ENCODE measurements at regions not wholly inside any gene's neighbourhood (a gene's known extent, or its start where the extent isn't known, plus 50 kb on each side); places are given as distances from the start of the nearest gene placed in this dataset.

GRCh38 chr3:74137790-74138189 lies 476.7 kb downstream of the CNTN3 start (continued):
- TF ChIP-seq, protein P1, sequence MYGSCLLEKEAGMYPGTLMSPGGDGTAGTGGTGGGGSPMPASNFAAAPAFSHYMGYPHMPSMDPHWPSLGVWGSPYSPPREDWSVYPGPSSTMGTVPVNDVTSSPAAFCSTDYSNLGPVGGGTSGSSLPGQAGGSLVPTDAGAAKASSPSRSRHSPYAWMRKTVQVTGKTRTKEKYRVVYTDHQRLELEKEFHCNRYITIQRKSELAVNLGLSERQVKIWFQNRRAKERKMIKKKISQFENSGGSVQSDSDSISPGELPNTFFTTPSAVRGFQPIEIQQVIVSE (CRISPR knock-in tag; IDR thresholded peaks at IDR 0.05; ENCODE audit: borderline replicate concordance): no peak
- TF ChIP-seq SMAD3 (CRISPR knock-in tag; IDR thresholded peaks at IDR 0.05; ENCODE audit: borderline replicate concordance) (no peak), NFE2L1 (CRISPR knock-in tag; IDR thresholded peaks at IDR 0.05) (no peak), AFF4 (CRISPR knock-in tag; IDR thresholded peaks at IDR 0.05; ENCODE audit: borderline replicate concordance) (no peak), E2F5 (CRISPR knock-in tag; IDR thresholded peaks at IDR 0.05) (no peak), FOXJ3 (CRISPR knock-in tag; IDR thresholded peaks at IDR 0.05; ENCODE audit: borderline replicate concordance) (no peak), PRRX2 (CRISPR knock-in tag; IDR thresholded peaks at IDR 0.05) (no peak), RORB (CRISPR knock-in tag; IDR thresholded peaks at IDR 0.05) (no peak)
- TF ChIP-seq, protein P2, sequence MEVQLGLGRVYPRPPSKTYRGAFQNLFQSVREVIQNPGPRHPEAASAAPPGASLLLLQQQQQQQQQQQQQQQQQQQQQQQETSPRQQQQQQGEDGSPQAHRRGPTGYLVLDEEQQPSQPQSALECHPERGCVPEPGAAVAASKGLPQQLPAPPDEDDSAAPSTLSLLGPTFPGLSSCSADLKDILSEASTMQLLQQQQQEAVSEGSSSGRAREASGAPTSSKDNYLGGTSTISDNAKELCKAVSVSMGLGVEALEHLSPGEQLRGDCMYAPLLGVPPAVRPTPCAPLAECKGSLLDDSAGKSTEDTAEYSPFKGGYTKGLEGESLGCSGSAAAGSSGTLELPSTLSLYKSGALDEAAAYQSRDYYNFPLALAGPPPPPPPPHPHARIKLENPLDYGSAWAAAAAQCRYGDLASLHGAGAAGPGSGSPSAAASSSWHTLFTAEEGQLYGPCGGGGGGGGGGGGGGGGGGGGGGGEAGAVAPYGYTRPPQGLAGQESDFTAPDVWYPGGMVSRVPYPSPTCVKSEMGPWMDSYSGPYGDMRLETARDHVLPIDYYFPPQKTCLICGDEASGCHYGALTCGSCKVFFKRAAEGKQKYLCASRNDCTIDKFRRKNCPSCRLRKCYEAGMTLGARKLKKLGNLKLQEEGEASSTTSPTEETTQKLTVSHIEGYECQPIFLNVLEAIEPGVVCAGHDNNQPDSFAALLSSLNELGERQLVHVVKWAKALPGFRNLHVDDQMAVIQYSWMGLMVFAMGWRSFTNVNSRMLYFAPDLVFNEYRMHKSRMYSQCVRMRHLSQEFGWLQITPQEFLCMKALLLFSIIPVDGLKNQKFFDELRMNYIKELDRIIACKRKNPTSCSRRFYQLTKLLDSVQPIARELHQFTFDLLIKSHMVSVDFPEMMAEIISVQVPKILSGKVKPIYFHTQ (CRISPR knock-in tag; IDR thresholded peaks at IDR 0.05): no peak

DNA sequence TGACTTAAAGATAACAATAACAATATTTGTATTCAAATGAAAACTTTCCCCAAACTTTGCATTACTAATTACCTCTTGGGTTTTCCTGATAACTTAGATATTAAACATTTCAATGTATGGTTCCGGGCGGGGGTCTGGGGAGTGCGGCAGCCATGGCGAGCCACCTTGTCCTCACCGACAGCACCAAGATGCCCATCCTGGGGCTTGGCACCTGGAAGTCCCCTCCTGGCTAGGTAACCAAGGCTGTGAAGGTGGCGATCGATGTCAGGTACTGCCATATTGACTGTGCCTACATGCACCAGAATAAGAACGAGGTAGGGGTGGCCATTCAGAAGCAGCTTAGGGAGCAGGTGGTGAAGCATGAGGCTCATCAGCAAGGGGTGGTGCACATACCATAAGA lies 478.7 kb downstream of the CNTN3 start:
- no peaks in the 10 kb centered on the region for H3K27me3 Mint-ChIP-seq (ENCODE audit: low read depth)
- H3K4me3 Mint-ChIP-seq: no peak overlapping the region
- ATAC-seq: no peak
- no peak for DNase-seq (ENCODE audit: low spot score)
- H3K4me1 Mint-ChIP-seq: peaks cover 13% of the 10 kb centered on the region
- H3K27ac Mint-ChIP-seq: no peak overlapping the region
- peaks cover 16% of the 10 kb centered on the region for H3K9me3 Mint-ChIP-seq
- CTCF ChIA-PET: no interaction called here
- POLR2A ChIA-PET: no interaction called here
- H3K36me3 Mint-ChIP-seq: no peaks in the 10 kb centered on the region; the same call in 1 of the 2 replicates
- TF ChIP-seq NR1H2 (CRISPR knock-in tag; IDR thresholded peaks at IDR 0.05) (no peak), ZNF138 (CRISPR knock-in tag; conservative IDR thresholded peaks at IDR 0.05) (no peak), FOXP4 (CRISPR knock-in tag; IDR thresholded peaks at IDR 0.05) (no peak), ZNF396 (CRISPR knock-in tag; IDR thresholded peaks at IDR 0.05; ENCODE audit: borderline replicate concordance) (no peak), ATF1 (CRISPR knock-in tag; IDR thresholded peaks at IDR 0.05) (no peak), ZNF671 (CRISPR knock-in tag; IDR thresholded peaks at IDR 0.05) (no peak), ZNF423 (CRISPR knock-in tag; IDR thresholded peaks at IDR 0.05) (no peak), ZNF281 (CRISPR knock-in tag; IDR thresholded peaks at IDR 0.05) (no peak), NR3C1 (CRISPR knock-in tag; conservative IDR thresholded peaks at IDR 0.05; ENCODE audit: low read depth) (no peak), OVOL2 (CRISPR knock-in tag; IDR thresholded peaks at IDR 0.05; ENCODE audit: borderline replicate concordance) (no peak)
- TF ChIP-seq, protein P3, sequence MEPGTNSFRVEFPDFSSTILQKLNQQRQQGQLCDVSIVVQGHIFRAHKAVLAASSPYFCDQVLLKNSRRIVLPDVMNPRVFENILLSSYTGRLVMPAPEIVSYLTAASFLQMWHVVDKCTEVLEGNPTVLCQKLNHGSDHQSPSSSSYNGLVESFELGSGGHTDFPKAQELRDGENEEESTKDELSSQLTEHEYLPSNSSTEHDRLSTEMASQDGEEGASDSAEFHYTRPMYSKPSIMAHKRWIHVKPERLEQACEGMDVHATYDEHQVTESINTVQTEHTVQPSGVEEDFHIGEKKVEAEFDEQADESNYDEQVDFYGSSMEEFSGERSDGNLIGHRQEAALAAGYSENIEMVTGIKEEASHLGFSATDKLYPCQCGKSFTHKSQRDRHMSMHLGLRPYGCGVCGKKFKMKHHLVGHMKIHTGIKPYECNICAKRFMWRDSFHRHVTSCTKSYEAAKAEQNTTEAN (CRISPR knock-in tag; IDR thresholded peaks at IDR 0.05): no peak
- TF ChIP-seq, protein P2 (CRISPR knock-in tag; IDR thresholded peaks at IDR 0.05): no peak
